SK-N-MC (cell line): ENCODE measurements at regions not wholly inside any gene's neighbourhood (a gene's known extent, or its start where the extent isn't known, plus 50 kb on each side); places are given as distances from the start of the nearest gene placed in this dataset.

ENCODE experiments used
- EZH2 ChIP-seq: fragments of 200-600 bp; sonication (generic); IDR thresholded peaks from one replicate; pipeline ENCODE4 v1.6.1; 2017; ENCODE audit warnings: antibody characterized with exemption
- POLR2AphosphoS5 ChIP-seq: IDR thresholded peaks from 2 replicates; pipeline ENCODE4 v1.6.1; 2012; ENCODE audit warnings: mild to moderate bottlenecking, low read depth, low read length, borderline replicate concordance

- TF ChIP-seq EZH2 (no peak), POLR2AphosphoS5 (no peak)
Observed at GRCh38 chr12:85424581-85425348, 144.7 kb downstream of the ALX1 start.
